SU-DHL-6 (cell line): ENCODE measurements at regions not wholly inside any gene's neighbourhood (a gene's known extent, or its start where the extent isn't known, plus 50 kb on each side); places are given as distances from the start of the nearest gene placed in this dataset.

Source experiments
- EZH2phosphoT487 ChIP-seq: fragments of 200-600 bp; sonication (generic), shearing (Covaris generic); conservative IDR thresholded peaks from 2 replicates; pipeline ENCODE4 v1.6.1; 2018; ENCODE audit warnings: mild to moderate bottlenecking, antibody characterized with exemption, low read length, moderate library complexity, mixed read lengths
- TF ChIP-seq, protein P1 (sequence below): fragments of 200-600 bp; sonication (generic); IDR thresholded peaks from one replicate; pipeline ENCODE4 v1.5.1; 2017; ENCODE audit warnings: antibody characterized with exemption, mild to moderate bottlenecking, low read length, moderate library complexity; ENCODE audit not compliant: insufficient read depth, poor library complexity, severe bottlenecking

- TF ChIP-seq, protein P1, sequence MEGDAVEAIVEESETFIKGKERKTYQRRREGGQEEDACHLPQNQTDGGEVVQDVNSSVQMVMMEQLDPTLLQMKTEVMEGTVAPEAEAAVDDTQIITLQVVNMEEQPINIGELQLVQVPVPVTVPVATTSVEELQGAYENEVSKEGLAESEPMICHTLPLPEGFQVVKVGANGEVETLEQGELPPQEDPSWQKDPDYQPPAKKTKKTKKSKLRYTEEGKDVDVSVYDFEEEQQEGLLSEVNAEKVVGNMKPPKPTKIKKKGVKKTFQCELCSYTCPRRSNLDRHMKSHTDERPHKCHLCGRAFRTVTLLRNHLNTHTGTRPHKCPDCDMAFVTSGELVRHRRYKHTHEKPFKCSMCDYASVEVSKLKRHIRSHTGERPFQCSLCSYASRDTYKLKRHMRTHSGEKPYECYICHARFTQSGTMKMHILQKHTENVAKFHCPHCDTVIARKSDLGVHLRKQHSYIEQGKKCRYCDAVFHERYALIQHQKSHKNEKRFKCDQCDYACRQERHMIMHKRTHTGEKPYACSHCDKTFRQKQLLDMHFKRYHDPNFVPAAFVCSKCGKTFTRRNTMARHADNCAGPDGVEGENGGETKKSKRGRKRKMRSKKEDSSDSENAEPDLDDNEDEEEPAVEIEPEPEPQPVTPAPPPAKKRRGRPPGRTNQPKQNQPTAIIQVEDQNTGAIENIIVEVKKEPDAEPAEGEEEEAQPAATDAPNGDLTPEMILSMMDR = no peak
- TF ChIP-seq EZH2phosphoT487 = no peak
Observed at GRCh38 chr10:14422431-14422830, 91.7 kb upstream of the FRMD4A start.
